A549 (cell line): ENCODE measurements at regions not wholly inside any gene's neighbourhood (a gene's known extent, or its start where the extent isn't known, plus 50 kb on each side); places are given as distances from the start of the nearest gene placed in this dataset.

Experiments used
- ATAC-seq, 2 experiments: fragments of 200-7000 bp in 1 of 2; fragments of >200 bp in 1 of 2; cut with Nextera tagmentation in 1 of 2; cut with Tn5 transposase in 1 of 2; 3 replicates each; pipeline versions ENCODE4 v1.8.0 to v1.9.1; 2018 to 2020; ENCODE audit warnings: mild to moderate bottlenecking in 1 of 2, moderate library complexity in 1 of 2
- CTCF ChIA-PET: fragments of 300-600 bp; sonication (Branson Sonifier 250); formaldehyde crosslinking; extraction: SDS; loops from one replicate; lab custom pipeline; 2021; ENCODE audit warnings: antibody characterized with exemption, inconsistent platforms; lab: Yijun Ruan, JAX
- POLR2A ChIA-PET: fragments of 350-600 bp; formaldehyde crosslinking; extraction: SDS; loops from one replicate; lab custom pipeline; 2021; ENCODE audit warnings: antibody characterized with exemption, inconsistent platforms; lab: Yijun Ruan, JAX
- DNase-seq, 2 experiments: peaks; one replicate each; pipeline versions ENCODE4 v3.0.0 to v3.0.0-alpha.2; 2011 to 2016; ENCODE audit warnings: low read depth in 1 of 2, low spot score in 1 of 2
- FAIRE-seq: peaks from 2 replicates; lab custom pipeline; 2011; peaks lifted over from hg19 to GRCh38; lab: Jason Lieb, UNC
- H3K27ac ChIP-seq, 2 experiments: fragments of >200 bp; sonication (Bioruptor Twin); formaldehyde crosslinking; 3 replicates each; pipeline ENCODE4 v1.5.1; 2016 to 2017
- H3K4me1 ChIP-seq: fragments of >200 bp; sonication (Bioruptor Twin); formaldehyde crosslinking; 3 replicates; pipeline ENCODE4 v1.6.1; 2016
- H3K4me2 ChIP-seq: fragments of >200 bp; sonication (Bioruptor Twin); formaldehyde crosslinking; 3 replicates; pipeline ENCODE4 v1.6.1; 2016
- H3K4me3 ChIP-seq: fragments of >200 bp; sonication (Bioruptor Twin); formaldehyde crosslinking; 3 replicates; pipeline ENCODE4 v1.5.1; 2016
- H3K9me3 ChIP-seq: fragments of >200 bp; sonication (Bioruptor Twin); formaldehyde crosslinking; 3 replicates; pipeline ENCODE4 v1.6.1; 2016
- CBX2 ChIP-seq: fragments of 200-600 bp; sonication (generic); IDR thresholded peaks from 2 replicates; pipeline ENCODE4 v1.6.1; 2016; ENCODE audit warnings: low read depth, mild to moderate bottlenecking, borderline replicate concordance
- CEBPB ChIP-seq, 2 experiments: fragments of >200 bp in 1 of 2; sonication (Bioruptor Twin) in 1 of 2; formaldehyde crosslinking in 1 of 2; IDR thresholded peaks; 2 replicates each; pipeline ENCODE4 v1.6.1; 2012 to 2016
- CHD2 ChIP-seq: fragments of 150-350 bp; IDR thresholded peaks from 2 replicates; pipeline ENCODE4 v1.6.1; 2014; ENCODE audit warnings: low read length; ENCODE audit not compliant: partially characterized antibody
- E2F6 ChIP-seq: IDR thresholded peaks from 2 replicates; pipeline ENCODE4 v1.6.1; 2012; ENCODE audit warnings: low read depth, borderline replicate concordance
- ESRRA ChIP-seq: fragments of 150-350 bp; IDR thresholded peaks from 2 replicates; pipeline ENCODE4 v1.6.1; 2014; ENCODE audit warnings: mild to moderate bottlenecking, low read length, borderline replicate concordance
- FOSL2 ChIP-seq, 2 experiments: fragments of 450-650 bp in 1 of 2; fragments of >200 bp in 1 of 2; sonication (Bioruptor Twin) in 1 of 2; formaldehyde crosslinking; IDR thresholded peaks; 2 replicates each; pipeline versions ENCODE4 v1.5.0 to v1.6.1; 2016 to 2020; ENCODE audit warnings: mild to moderate bottlenecking in 1 of 2, moderate library complexity in 1 of 2
- GATA3 ChIP-seq: IDR thresholded peaks from 2 replicates; pipeline ENCODE4 v1.6.1; 2012; ENCODE audit warnings: borderline replicate concordance
- HEYL ChIP-seq: fragments of 250-450 bp; sonication (Bioruptor Pico); IDR thresholded peaks from 2 replicates; pipeline ENCODE4 v1.8.0; 2021; ENCODE audit warnings: mild to moderate bottlenecking, moderate library complexity
- HMGXB4 ChIP-seq: fragments of 250-450 bp; sonication (Bioruptor Pico); IDR thresholded peaks from 2 replicates; pipeline ENCODE4 v1.5.0; 2021; ENCODE audit warnings: mild to moderate bottlenecking, moderate library complexity, borderline replicate concordance
- JUN ChIP-seq, 2 experiments: fragments of >200 bp; sonication (Bioruptor Twin); formaldehyde crosslinking; IDR thresholded peaks; 2 replicates in 1 of 2; 3 replicates in 1 of 2; pipeline ENCODE4 v1.6.1; 2016 to 2017
- JUNB ChIP-seq: fragments of >200 bp; sonication (Bioruptor Twin); formaldehyde crosslinking; IDR thresholded peaks from 2 replicates; pipeline ENCODE4 v1.6.1; 2016
- KDM5A ChIP-seq: fragments of 200-600 bp; sonication (generic); IDR thresholded peaks from 2 replicates; pipeline ENCODE4 v1.6.1; 2016; ENCODE audit warnings: antibody characterized with exemption, mild to moderate bottlenecking
- MAFK ChIP-seq: fragments of 450-650 bp; IDR thresholded peaks from 2 replicates; pipeline ENCODE4 v1.6.1; 2014; ENCODE audit not compliant: partially characterized antibody
- MAZ ChIP-seq: fragments of 150-350 bp; IDR thresholded peaks from 2 replicates; pipeline ENCODE4 v1.6.1; 2014; ENCODE audit warnings: antibody characterized with exemption, low read depth, low read length, borderline replicate concordance
- MYC ChIP-seq: IDR thresholded peaks from 2 replicates; pipeline ENCODE4 v1.6.1; 2012; ENCODE audit warnings: mild to moderate bottlenecking, inconsistent platforms, low read length, improper control_type of control experiment, borderline replicate concordance
- PHF8 ChIP-seq: fragments of 200-600 bp; sonication (generic); IDR thresholded peaks from 2 replicates; pipeline ENCODE4 v1.6.1; 2016; ENCODE audit warnings: low read depth, mild to moderate bottlenecking, antibody characterized with exemption, moderate library complexity, borderline replicate concordance
- POLR2AphosphoS2 ChIP-seq: conservative IDR thresholded peaks from 2 replicates; pipeline ENCODE4 v1.6.1; 2012; ENCODE audit warnings: low read length, improper control_type of control experiment, inconsistent platforms
- RARB ChIP-seq: fragments of 250-450 bp; sonication (Bioruptor Pico); IDR thresholded peaks from 2 replicates; pipeline ENCODE4 v1.8.0; 2021; ENCODE audit warnings: mild to moderate bottlenecking, moderate library complexity
- RCOR1 ChIP-seq: fragments of 150-350 bp; IDR thresholded peaks from 2 replicates; pipeline ENCODE4 v1.6.1; 2014; ENCODE audit warnings: antibody characterized with exemption, low read length, low read depth
- RFX5 ChIP-seq: fragments of 450-650 bp; IDR thresholded peaks from 2 replicates; pipeline ENCODE4 v1.7.1; 2014; ENCODE audit warnings: antibody characterized with exemption, mild to moderate bottlenecking, moderate library complexity
- RNF2 ChIP-seq: fragments of 200-600 bp; sonication (generic); IDR thresholded peaks from 2 replicates; pipeline ENCODE4 v1.6.1; 2016; ENCODE audit warnings: low read depth, mild to moderate bottlenecking, antibody characterized with exemption, moderate library complexity, borderline replicate concordance
- SREBF2 ChIP-seq: fragments of 450-650 bp; IDR thresholded peaks from 2 replicates; pipeline ENCODE4 v1.6.1; 2014; ENCODE audit warnings: mild to moderate bottlenecking, moderate library complexity
- TP53 ChIP-seq: fragments of 250-450 bp; sonication (Bioruptor Pico); IDR thresholded peaks from 2 replicates; pipeline ENCODE4 v1.5.0; 2021; ENCODE audit warnings: mild to moderate bottlenecking, moderate library complexity
- ZC3H11A ChIP-seq: fragments of 450-650 bp; IDR thresholded peaks from 2 replicates; pipeline ENCODE4 v1.6.1; 2014; ENCODE audit warnings: antibody characterized with exemption, mild to moderate bottlenecking
- ZSCAN20 ChIP-seq: fragments of 250-450 bp; sonication (Bioruptor Pico); IDR thresholded peaks from 2 replicates; pipeline ENCODE4 v1.8.0; 2022; ENCODE audit warnings: mild to moderate bottlenecking, moderate library complexity
- WGBS: methylation state at CpG from one replicate; pipeline ENCODE4 v1.1.6; 2017; ENCODE audit errors: missing lambda C conversion rate; 5-methylcytosine and 5-hydroxymethylcytosine counted together
- TF ChIP-seq, protein P1 (sequence below): fragments of 200-600 bp; sonication (generic); IDR thresholded peaks from 2 replicates; pipeline ENCODE4 v1.6.1; 2016; ENCODE audit warnings: antibody characterized with exemption, mild to moderate bottlenecking, moderate library complexity

DNA sequence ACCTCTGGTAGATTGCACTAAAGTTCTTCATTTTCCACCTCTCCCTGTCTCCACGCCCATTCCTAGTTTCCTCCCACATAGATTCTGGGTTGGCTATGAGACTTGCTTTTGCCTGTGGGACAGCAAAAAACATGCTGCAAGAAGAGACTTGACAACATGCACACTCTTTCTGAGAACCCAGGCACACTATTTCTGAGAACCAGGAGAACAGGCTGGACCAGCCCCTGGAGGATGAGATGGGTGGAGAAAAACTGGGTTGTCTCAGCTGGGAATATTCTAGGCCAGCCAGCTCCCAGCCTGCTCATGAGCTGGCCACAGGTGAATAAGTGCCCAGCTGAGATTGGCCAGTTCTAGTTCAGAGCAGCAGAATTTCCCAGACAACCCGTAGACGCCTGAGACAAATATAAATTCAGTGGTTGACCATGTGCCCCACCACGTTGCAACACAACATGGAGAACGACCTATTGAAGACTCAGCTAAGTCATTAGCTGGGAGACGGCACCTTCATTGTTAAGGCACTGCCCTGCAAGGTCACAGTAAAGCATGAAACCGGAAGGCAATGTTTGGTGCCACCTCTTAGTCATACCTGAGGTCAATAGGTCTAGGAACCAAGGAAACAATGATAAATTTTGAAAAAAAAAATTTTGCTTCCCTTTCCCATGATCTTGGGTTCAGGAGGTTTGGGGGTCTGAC lies 92.7 kb upstream of the AKR1E2 start (continued):
- TF ChIP-seq PHF8, result no peak

DNA sequence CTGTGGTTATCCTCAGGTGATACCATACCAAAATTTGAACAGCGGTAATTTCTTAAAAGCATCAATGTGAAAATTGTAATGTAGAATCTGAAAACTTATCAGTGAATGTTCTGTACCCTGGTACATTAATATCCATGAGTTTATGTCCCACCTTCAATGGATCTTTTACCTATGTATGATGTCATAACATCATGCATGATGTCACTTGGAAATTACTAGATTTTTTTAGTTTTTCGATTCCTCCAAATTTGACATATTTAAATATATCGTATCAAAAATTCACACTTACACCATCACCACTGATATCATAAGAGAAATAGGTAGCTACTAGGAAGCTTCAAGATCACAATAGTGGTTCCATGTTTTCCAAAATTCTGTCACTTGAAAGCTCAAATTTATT lies 95.0 kb upstream of the AKR1E2 start:
- H3K9me3 ChIP-seq, result peaks cover 4% of the 10 kb centered on the region; the same call in 2 of the 3 replicates
- no peak overlapping the region for H3K4me3 ChIP-seq
- ChIA-PET POLR2A (no interaction called here), CTCF (interaction anchor here (1.2 to 1.5 kb wide), 2 partner anchors 219 to 1533 kb away, joined by 3 read pairs; no protein-coding TSS in a partner anchor)
- H3K4me1 ChIP-seq, result peaks cover 25% of the 10 kb centered on the region
- ATAC-seq, result no peak
- WGBS, result 96% methylated on average over 3 of the region's 3 CpGs
- H3K27ac ChIP-seq, result no peak overlapping the region
- TF ChIP-seq, protein P1, sequence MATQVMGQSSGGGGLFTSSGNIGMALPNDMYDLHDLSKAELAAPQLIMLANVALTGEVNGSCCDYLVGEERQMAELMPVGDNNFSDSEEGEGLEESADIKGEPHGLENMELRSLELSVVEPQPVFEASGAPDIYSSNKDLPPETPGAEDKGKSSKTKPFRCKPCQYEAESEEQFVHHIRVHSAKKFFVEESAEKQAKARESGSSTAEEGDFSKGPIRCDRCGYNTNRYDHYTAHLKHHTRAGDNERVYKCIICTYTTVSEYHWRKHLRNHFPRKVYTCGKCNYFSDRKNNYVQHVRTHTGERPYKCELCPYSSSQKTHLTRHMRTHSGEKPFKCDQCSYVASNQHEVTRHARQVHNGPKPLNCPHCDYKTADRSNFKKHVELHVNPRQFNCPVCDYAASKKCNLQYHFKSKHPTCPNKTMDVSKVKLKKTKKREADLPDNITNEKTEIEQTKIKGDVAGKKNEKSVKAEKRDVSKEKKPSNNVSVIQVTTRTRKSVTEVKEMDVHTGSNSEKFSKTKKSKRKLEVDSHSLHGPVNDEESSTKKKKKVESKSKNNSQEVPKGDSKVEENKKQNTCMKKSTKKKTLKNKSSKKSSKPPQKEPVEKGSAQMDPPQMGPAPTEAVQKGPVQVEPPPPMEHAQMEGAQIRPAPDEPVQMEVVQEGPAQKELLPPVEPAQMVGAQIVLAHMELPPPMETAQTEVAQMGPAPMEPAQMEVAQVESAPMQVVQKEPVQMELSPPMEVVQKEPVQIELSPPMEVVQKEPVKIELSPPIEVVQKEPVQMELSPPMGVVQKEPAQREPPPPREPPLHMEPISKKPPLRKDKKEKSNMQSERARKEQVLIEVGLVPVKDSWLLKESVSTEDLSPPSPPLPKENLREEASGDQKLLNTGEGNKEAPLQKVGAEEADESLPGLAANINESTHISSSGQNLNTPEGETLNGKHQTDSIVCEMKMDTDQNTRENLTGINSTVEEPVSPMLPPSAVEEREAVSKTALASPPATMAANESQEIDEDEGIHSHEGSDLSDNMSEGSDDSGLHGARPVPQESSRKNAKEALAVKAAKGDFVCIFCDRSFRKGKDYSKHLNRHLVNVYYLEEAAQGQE, result no peak
- TF ChIP-seq HEYL (CRISPR knock-in tag), result no peak
- no peak for TF ChIP-seq RCOR1
- TF ChIP-seq SREBF2, result no peak
- no peak for TF ChIP-seq ESRRA
- TF ChIP-seq JUNB, result no peak
- H3K4me2 ChIP-seq, result no peak overlapping the region
- peak; percentile 46 for FAIRE-seq
- DNase-seq, result no peak

DNA sequence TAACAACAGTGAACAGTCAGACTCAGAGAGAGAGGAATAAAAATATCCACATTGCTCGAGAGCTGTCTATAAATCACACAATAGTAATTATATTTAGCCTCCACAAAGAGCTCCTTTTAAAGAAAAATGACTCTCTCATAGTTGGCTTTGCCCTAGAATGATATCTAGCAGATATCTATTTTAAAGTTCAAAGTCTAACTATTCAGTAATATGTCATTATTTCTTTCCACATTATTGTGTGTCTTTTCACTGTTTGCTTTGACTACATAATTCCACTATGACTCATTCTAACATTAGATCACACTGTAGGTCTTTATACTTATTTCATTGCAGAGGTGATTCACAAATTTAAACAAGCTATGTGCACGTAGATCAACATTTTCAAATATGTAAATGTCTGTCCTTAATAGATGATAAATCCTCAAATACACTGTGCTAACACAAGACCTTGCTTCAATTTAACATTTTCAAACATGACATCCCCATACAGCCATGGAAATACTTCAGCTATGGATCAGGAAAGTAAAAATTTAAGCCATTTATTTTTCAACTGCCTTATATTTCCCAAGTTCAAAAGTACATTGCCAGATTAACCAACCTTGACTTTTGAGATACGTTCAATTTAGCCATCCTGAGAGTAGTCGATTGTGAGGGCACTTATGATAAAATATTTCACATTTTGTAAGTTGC lies 99.9 kb upstream of the AKR1E2 start:
- H3K4me2 ChIP-seq, result peak overlapping the region; percentile 79
- peaks cover 9% of the 10 kb centered on the region; the same call in 2 of the 3 replicates for H3K9me3 ChIP-seq
- WGBS, result 3% methylated on average over 4 of the region's 4 CpGs
- ChIA-PET POLR2A (interaction anchor here (0.5 to 1.7 kb wide), 8 partner anchors 22 to 940 kb away, joined by 3 to 15 read pairs (median 7); partner anchors contain the start of gene KLF6), CTCF (interaction anchor here (0.8 kb wide), 2 partner anchors 13 to 22 kb away, joined by 3 read pairs; no protein-coding TSS in a partner anchor)
- peak overlapping the region; percentile 15; the same call in 1 of the 3 replicates for H3K4me3 ChIP-seq
- ATAC-seq (peak; percentile 94 to 97), FAIRE-seq (peak; percentile 100), DNase-seq (peak; percentile 26 to 90)
- H3K4me1 ChIP-seq, result peaks cover 27% of the 10 kb centered on the region
- peak overlapping the region; percentile 81 to 83 for H3K27ac ChIP-seq
- TF ChIP-seq MAFK (no peak), CEBPB (IDR thresholded peaks at IDR 0.05) (peak; percentile 68 to 93; a peak in 3 of 4 replicates), GATA3 (peak; percentile 98), SREBF2 (no peak), RFX5 (no peak), JUNB (peak; percentile 100), ESRRA (no peak), FOSL2 (IDR thresholded peaks at IDR 0.05) (peak; percentile 99), FOSL2 (CRISPR knock-in tag; IDR thresholded peaks at IDR 0.05) (peak; percentile 100), TP53 (CRISPR knock-in tag) (no peak), RNF2 (no peak), MYC (no peak), CBX2 (no peak), RARB (CRISPR knock-in tag) (no peak), ZSCAN20 (CRISPR knock-in tag) (no peak), E2F6 (no peak), RCOR1 (no peak), POLR2AphosphoS2 (no peak), KDM5A (no peak), MAZ (no peak), CHD2 (no peak), HMGXB4 (CRISPR knock-in tag) (no peak), ZC3H11A (no peak), JUN (IDR thresholded peaks at IDR 0.05) (peak; percentile 55 to 97; a peak in 3 of 5 replicates)
